ENCODE measurements at regions not wholly inside any gene's neighbourhood (a gene's known extent, or its start where the extent isn't known, plus 50 kb on each side); places are given as distances from the start of the nearest gene placed in this dataset.
"Not testable (repeated sequence)": the region's sequence is repeated elsewhere in the genome, so short reads cannot be mapped to it uniquely, and the experiment has no call there.

DNA sequence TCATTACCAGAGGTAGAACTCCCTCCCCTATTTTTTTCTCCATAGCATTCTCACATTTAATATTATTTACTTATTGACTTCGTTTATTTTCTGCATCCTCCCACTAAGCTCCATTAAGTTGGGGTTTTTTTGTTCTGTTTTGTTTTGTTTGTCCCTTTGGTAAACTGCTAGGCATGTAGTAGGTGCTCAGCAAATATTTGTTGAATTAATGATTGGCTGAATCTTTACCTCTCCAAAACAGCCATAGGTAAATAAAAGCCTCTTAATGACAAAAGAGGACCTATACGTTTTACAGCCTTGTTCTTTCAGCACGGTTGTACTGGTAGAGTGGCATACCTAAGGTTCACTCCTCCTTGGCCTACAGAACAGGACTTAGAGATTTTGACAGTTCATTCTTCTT lies 52.0 kb downstream of the PRORP start:
- DNase-seq, result no peak

DNA sequence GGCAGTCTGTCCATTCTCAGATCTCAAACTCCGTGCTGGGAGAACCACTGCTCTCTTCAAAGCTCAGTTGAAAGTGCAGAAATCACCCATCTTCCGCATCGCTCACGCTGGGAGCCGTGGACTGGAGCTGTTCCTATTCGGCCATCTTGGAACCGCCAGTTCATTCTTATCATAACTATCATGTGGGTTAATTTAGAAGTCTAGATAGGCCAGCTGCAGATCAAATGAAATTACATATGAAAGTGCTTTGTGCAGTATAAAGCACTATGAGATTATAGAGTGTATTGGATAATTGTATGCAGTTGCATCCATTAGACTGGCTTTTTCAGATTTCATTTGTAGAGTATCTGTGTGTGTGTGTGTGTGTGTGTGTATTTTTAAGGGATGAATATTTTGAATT lies 57.8 kb downstream of the PRORP start:
- DNase-seq, result no peak

DNA sequence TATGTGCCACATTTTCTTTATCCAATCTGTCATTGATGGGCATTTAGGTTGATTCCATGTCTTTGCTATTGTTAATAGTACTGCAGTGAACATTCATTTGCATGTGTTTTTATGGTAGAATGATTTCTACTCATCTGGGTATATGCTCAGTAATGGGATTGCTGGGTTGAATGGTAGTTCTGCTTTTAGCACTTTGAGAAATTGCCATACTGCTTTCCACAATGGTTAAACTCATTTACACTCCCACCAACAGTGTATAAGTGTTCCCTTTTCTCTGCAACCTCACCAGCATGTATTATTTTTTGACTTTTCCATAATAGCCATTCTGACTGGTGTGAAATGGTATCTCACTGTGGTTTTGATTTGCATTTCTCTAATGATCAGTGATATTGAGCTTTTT lies 62.5 kb downstream of the PRORP start:
- not testable (repeated sequence) for DNase-seq

DNA sequence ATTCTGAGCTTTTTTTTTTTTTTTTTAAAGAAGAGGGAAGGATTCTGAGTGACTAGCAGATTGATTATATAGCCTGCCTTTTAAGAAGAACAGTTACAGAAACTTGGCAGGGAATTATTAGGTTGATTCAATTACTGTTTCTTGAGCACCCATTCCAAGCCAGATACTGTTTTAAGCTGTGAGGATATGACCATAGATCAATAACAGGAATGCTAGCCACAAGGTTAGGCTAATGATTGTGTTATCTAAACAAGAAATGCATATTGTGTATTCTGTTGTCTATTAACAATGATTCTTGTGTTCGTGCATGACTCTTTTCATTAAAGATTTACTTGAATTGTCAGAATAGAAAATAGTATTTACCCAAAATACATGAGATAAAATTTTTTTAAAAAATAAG lies 67.1 kb downstream of the PRORP start:
- no peak for DNase-seq

DNA sequence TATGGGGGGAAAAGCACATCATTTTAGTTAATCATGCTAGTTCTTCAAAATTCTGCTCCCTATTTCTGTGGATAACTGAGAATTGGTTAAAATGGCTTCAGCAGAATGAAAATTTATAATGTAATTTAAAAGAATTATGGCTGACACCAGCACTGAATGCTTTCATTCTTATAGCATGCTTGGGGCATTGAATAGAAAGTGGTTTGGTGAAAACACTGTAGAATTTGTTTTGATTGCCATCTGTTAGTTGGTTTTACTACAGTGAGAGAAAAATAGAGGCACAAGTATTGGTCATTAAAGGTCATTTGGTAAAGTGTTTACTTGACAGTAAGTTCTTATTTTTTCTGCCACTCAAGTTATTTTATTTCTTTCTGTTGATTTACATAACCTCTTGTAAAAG lies 70.8 kb downstream of the PRORP start:
- DNase-seq, result no peak

DNA sequence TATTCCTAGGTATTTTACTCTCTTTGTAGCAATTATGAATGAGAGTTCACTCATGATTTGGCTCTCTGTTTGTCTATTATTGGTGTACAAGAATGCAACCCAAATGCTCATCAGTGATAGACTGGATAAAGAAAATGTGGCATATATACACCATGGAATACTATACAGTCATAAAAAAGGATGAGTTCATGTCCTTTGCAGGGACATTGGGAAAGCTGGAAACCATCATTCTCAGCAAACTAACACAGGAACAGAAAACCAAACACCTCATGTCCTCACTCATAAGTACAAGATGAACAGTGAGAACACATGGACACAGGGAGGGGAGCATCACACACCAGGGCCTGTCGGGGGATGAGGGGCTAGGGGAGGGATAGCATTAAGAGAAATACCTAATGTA lies 71.8 kb downstream of the PRORP start:
- DNase-seq, result not testable (repeated sequence)

DNA sequence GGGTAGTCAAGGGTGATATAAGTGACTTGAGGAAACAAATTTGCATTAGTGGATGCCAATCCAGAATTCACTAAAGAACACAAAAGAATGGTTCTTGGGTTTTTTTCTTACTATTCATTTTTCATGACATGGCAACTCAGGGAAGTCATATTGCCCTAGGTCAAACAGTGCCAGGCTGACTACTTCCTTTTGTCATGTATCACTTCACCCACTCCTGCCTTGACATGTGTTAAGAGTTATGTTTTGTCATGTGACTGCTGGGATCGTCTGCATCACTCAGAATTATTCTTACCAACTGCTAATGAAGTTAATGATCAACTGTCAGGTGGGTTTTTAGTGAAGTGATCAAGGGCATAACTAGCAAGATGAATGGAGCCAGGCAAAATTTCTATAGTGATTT lies 74.2 kb downstream of the PRORP start:
- peak in 1 of 3 experiments; percentile 32 for DNase-seq

DNA sequence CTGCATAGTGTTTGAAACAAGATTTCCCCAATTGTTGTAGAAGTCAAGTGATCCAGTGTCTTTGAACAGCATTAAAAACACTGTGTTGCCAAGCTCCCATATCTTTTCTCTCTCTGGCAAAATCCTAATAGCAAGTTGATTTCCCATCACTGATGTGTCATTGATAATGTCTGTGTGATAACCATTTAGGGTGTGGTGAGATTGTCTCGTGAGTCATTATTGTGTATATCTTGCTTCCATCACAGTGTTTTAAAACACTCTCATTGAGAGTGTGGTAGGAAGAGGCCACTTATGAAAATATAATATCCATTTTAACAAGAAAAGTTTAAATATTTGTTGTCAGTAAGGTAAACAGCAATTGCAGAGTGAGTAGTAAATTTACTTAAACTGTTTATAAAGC lies 74.7 kb downstream of the PRORP start:
- peak in 1 of 3 experiments; percentile 32 for DNase-seq

DNA sequence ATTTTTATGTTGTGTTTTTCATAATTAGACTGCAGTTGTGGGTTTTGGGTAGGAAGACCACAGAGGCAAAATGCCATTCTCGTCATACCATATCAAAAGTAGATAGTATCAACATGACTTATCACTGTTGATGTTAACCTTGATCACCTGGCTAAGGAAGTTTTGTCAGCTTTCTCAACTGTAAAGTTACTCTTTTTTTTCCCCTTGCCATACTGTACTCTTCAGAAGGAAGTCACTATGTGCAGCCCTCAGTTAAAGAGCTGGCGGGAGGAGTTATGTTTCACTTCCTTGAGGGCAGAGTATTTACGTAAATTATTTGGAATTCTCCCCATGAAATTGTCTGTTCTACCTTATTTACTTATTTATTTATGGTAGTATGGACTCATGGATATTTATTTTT lies 78.7 kb downstream of the PRORP start:
- DNase-seq, result no peak

DNA sequence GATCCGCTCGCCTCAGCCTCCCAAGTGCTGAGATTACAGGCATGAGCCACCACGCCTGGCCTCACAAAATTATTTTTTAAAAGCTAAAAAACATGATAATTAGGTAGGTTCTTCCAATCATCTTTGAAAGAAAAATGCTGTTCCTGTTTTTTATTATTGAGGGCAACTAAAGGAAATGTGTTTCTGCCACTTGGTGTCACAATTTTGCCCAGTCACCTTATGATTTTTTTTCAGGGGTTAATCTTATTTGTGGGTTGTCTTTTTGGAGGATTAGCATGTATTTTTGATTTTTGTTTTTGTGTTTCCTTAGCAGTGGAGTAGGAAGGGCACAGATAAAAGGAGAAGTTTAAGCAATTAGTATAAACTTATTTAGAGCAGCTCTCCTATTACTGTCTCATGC lies 79.8 kb downstream of the PRORP start:
- no peak for DNase-seq

DNA sequence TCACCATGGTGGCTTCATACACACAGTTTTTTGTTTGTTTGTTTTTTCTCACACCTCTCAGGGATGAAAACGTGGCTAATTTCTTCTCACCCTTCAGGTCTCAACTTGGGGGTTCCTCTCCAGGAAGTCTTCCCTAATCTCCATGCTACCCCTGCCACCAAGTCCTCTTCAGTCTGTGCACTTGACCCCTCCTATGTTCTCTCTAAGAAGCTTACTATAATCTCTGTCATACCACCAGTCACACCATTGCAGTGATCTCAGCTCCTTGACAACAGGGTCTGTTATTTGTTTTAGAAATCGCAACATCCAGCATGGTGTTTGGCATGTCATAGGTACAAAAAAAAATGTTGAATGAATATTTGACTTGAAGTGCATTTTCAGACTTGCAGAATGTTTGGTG lies 83.4 kb downstream of the PRORP start:
- DNase-seq, result no peak

DNA sequence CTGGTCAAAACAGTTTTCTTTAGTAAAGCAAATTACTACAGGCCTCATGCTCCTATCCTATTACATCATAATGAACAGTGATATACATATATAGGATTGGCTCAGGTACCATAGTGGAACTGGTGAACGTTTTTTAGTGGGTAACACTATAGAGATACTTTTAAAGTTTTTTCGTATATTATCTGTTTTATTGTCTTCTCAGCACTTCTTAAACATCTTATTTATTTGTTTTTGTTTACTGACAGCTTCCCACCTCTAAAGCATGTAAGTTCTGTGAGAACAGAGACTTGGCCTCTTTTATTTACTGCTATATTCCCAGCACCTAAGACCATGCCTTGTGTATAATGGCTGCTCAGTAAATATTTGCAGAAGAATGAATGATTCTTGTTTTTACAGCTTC lies 81.1 kb upstream of the PSMA6 start:
- DNase-seq, result no peak

DNA sequence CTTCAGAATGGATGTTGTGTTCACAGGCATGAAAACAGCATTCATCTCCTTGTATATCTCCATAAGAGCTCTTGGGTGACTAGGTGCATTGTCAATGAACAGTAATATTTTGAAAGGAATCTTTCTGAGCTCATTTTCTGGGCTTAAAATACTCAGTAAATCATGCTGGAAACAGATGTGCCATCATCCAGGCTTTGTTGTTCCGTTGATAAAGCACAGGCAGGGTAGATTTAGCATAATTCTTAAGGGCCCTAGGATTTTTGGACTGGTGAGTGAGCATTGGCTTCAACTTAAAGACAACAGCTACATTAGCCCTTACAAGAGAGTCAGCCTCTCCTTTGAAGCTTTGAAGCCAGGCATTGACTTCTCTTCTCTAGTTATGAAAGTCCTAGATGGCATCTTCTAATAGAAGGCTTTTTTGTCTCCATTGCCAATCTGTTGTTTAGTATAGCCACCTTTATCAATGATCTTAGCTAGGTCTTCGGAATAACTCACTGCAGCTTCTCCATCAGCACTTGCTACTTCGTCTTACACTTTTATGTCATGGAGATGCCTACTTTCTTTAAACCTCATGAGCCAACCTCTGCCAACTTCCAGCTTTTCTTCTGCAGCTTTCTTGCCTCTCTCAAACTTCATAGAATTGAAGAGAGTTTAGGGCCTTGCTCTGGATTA lies 79.6 kb upstream of the PSMA6 start:
- no peak for DNase-seq

DNA sequence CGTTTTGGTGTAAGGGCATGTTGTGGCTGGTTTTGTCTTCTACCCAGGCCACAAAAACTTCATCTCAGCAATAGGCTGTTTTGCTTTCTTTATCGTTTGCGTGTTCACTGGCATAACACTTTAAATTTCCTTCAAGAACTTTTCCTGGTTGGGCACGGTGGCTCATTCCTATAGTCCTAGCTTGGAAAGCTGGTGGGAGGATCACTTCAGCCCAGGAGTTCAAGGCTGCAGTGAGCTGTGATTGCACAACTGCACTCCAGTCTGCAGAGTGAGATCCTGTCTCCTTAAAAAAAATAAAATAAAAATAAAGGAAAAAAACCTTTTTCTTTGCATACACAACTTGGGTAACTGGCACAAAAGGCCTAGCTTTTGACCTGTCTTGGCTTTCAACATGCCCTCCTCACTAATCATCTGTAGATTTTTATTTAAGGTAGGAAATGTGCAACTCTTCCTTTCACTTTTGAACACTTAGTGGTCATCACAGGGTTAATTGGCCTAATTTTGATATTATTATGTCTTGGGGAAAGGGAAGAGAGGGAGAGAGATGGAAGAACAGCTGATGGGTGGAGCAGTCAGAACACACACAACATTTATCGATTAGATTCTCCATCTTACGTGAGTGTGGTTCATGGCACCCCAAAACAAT lies 78.9 kb upstream of the PSMA6 start:
- no peak for DNase-seq

DNA sequence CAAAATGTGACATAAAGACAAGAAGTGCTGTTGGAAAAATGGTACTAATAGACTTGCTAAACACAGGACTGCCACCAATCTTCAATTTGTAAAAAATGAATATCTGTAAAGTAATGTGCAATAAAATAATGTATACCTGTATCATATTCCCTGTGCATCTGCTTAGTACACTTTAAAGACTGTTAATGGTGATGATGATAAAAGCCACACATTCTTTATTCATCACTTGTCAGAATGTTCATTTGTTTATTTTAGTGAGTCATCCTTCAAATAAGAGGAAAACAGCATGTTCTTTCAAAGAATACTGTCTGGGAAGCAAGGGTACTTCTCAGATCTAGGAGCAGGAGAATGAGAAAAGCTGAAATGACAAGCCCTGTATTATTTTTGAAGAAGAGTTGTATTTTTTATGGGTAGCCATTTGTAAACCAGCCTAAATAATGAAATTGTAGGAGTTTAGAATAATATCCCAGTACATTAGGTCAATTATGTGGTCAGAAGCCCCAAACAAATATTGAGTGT lies 78.3 kb upstream of the PSMA6 start:
- peak in 1 of 3 experiments; percentile 31 for DNase-seq

DNA sequence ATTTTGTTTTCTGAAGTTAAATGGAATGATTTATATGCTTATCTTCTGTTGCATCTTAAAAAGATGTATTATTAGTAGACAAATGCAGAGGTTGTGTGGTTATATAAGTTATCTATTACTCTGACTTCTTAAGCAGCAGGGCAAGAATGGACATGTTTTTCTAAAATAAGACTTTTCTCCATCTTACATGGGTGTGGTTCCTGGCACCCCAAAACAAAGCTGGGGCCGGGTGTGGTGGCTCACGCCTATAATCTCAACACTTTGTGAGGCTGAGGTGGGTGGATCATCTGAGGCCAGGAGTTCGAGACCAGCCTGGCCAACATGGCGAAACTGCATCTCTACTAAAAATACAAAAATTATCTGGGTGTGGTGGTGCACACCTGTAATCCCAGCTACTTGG lies 77.8 kb upstream of the PSMA6 start:
- not testable (repeated sequence) for DNase-seq

DNA sequence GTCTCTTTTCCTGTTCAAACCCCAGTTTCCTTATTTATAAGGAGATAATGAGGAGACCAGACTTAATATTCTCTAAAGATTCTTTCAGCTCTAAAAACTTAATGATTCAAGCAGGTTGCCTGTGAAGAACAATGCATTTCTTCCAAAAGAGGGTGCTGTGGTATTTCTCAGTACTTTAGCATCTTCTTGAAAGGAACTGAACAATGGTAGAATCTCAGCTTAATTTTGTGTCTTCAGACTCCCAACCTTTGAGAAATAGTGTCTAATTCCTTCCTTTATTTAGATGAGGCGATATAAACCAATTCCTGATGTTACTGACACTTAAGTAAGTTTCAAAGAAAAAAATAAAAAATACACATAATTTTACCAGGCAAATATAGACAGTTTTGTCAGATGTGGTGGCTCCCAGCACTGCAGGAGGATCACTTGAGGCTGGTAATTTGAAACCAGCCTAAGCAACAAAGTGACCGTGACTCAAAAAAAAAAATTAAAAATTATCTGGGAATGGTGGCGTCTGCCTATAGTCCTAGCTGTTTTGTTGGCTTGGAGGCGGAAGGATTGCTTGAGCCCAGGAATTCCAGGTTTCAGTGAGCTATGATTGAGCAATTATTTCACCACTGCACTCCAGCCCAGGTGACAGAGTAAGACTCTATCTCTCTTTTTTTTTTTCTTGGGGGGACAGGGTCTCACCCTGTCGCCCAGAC lies 76.9 kb upstream of the PSMA6 start:
- peak in 2 of 3 experiments; percentile 37 to 42 for DNase-seq

DNA sequence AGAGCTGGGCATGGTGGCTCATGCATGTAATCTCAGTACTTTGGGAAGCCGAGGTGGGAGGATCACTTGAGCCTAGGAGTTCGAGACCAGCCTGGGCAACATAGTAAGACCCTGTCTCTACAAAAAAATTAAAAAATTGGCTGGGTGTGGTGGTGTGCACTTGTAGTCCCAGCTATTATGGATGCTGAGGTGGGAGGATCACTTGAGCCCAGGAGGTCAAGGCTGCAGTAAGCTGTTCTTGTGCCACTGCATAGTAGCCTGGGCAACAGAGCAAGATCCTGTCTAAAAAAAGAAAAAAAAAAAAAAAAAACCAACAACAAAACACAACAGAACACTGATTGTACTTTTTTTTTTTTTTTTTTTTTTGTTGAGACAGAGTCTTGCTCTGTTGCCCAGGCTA lies 74.0 kb upstream of the PSMA6 start:
- DNase-seq, result not testable (repeated sequence)

DNA sequence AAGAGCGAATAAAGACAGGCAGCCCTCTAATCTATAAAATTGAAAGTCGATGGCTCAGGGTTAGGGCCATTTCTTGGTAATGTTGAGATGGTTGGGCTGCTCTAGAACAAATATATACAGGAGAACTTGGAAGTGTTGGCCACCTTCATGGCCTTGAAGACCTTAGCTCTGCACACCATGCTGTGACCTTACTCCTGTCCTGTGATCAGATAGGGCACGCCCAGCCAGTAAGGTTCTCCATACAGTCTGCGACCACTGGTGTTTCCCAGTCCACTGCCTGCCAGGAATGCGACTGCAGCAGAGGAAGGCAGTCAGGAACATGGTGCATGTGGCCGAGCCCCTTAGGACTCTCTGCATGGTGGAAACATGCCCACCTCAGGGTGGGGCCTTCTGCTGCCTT lies 73.2 kb upstream of the PSMA6 start:
- DNase-seq, result no peak

DNA sequence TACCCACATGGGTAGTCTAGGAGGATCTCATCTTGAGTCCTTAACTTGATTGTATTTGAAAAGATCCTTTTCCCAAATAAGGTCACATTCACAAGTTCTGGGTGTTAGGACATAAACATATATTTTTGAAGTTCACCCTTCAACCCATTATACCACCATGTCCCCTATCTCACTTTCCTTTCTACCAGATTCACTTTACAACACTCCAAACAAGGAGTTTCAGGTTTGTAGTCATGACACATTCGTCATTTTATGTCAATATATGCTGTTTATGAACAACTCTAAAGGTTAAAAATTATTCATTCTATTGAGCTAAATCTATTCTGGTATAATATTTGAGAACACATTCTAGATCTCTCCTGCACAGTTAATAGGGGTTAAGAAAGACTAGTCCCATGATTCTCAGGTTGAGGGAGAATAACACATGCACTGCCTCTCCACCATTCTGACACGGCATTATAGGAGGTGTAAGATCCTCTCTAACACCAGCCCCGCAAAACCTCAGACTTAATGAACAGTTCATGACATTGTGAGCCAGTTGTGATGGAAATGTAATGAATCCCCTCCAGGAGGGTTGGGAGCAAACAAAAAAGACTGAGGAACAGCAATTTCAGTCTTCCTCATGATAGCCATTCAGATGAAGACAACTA lies 72.0 kb upstream of the PSMA6 start:
- no peak for DNase-seq

DNA sequence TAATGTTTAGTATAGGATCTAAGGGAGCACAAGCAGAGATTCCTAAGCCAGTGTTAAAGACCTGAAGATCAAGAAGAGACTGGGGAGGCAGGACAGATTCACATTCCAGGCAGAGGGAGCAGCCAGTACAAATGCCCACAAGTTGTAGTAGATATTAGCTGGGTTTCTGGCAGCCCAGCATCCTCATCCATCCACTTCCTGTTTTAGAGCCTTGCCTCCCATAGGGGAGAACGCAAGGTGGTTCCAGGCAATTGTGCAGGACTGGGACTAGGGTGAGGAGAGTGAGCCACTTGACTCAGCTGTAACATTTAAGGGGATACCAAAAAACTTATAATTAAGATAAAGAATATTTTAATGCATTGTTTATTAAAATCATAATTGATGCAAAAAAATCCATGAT lies 71.3 kb upstream of the PSMA6 start:
- no peak for DNase-seq

DNA sequence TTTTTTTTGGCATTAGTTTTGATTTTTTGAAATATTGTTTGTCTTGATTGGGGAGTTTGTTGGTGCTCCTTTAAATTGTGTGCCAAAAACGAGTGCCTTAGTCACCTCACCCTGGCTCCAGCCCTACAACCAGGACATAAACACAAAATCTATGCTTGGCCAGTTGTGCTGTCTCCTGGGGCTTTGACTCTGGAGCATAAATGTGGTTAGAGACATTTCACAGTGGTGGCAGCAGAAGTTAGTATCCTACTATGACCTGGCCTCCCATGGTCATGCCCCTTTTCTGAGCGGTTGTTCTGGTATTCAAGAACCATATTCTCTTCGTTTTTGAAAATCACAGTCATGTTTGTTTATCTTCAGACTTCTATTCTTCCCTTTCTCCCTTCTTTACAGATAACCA lies 70.7 kb upstream of the PSMA6 start:
- no peak for DNase-seq

DNA sequence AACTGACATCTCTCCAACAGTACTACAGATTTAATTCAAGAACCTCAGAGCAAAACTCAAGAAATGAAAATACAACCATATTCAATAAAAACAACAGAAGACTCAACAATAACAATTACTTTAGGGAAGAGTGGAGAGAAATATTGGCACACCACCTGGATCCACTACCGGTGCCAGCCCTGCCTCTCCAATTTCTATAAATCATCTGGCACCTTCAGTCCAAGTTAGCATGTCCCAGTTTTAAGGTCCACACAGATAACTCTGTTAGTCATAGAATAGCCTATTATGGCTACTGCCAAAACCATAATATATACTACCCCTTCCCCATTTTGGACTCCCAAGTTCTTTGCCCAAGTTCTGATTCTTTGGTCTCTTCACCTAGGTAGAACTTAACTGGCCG lies 69.9 kb upstream of the PSMA6 start:
- no peak for DNase-seq

All from NCI-H1417 (cell line).